Kidney epithelial cell (primary cell): ENCODE measurements at regions not wholly inside any gene's neighbourhood (a gene's known extent, or its start where the extent isn't known, plus 50 kb on each side); places are given as distances from the start of the nearest gene placed in this dataset.

ENCODE experiments used
- DNase-seq: peaks from one replicate; pipeline ENCODE4 v3.0.0-alpha.2; 2010; ENCODE audit warnings: low read depth
- H3K27me3 ChIP-seq: 2 replicates; pipeline ENCODE4 v1.6.0; 2011; ENCODE audit warnings: low read length; ENCODE audit not compliant: control insufficient read depth, insufficient read depth
- H3K36me3 ChIP-seq: 2 replicates; pipeline ENCODE4 v1.5.1; 2011; ENCODE audit warnings: low read length; ENCODE audit not compliant: control insufficient read depth, insufficient read depth
- H3K4me3 ChIP-seq: 2 replicates; pipeline ENCODE4 v1.5.1; 2011; ENCODE audit warnings: low read depth, mild to moderate bottlenecking, control low read depth, low read length
- TF ChIP-seq, protein P1 (sequence below): IDR thresholded peaks from 2 replicates; pipeline ENCODE4 v1.5.1; 2011; ENCODE audit warnings: mild to moderate bottlenecking, moderate library complexity, low read length, control low read depth, inconsistent platforms; ENCODE audit not compliant: insufficient read depth, poor library complexity, severe bottlenecking

DNA sequence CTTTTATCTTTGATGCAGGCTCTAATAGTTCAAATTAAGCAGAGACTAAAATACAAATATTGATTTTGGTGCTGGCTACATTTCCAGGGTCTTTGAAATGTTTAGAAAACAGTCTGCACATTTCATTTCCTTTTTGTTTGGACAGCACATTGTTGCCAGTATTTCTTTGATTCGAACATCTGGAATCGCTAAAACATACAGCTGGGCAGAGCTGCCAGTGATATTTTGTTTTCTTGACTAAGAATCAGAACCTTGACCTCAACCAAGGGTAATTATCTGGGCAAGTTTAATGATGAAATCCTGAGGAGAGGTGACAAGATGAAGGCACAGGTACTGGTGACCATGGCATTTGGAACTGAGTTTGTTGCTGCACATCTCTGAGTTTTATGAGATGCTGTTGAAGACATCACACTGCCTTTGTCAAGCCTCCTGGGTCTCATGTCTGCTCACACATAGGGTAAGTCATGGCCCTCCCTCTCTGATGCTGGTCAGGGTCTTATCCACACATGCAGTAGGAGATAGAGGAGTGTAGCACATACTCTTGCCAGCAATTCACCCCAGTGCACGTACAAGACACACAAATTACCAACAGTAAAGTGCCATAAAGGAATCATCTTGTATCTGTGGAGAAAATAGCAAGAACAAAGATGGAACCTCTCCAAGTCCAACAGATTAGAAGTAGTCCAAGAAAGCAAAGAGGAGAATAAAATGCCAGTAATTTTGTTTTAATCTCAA is 391.9 kb downstream of the RND3 start:
- TF ChIP-seq, protein P1, sequence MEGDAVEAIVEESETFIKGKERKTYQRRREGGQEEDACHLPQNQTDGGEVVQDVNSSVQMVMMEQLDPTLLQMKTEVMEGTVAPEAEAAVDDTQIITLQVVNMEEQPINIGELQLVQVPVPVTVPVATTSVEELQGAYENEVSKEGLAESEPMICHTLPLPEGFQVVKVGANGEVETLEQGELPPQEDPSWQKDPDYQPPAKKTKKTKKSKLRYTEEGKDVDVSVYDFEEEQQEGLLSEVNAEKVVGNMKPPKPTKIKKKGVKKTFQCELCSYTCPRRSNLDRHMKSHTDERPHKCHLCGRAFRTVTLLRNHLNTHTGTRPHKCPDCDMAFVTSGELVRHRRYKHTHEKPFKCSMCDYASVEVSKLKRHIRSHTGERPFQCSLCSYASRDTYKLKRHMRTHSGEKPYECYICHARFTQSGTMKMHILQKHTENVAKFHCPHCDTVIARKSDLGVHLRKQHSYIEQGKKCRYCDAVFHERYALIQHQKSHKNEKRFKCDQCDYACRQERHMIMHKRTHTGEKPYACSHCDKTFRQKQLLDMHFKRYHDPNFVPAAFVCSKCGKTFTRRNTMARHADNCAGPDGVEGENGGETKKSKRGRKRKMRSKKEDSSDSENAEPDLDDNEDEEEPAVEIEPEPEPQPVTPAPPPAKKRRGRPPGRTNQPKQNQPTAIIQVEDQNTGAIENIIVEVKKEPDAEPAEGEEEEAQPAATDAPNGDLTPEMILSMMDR: no peak
- Histone ChIP-seq H3K4me3 (no peak overlapping the region), H3K36me3 (no peaks in the 10 kb centered on the region), H3K27me3 (no peaks in the 10 kb centered on the region)
- DNase-seq: no peak

DNA sequence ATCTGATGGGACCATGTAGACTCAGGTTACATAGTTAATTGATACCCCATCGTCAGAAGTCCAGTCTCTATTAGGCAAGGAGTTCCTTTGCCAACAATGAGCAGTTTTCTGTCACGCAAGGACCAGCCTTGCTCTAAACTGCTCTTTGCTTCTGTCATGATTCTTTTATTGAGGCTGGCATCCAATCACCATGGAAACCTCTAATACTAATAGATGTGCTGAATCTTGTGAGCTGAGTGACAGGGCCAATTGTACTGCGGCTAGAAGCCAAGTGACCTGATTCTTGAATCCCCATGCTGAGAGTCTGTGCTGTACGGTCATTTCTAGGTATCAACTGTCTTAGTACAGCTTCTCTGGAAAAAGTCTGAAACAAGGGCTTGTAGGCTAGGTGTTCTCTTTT is 395.6 kb downstream of the RND3 start:
- TF ChIP-seq, protein P1: no peak
- Histone ChIP-seq H3K27me3 (no peaks in the 10 kb centered on the region), H3K36me3 (no peaks in the 10 kb centered on the region), H3K4me3 (no peak overlapping the region)
- no peak for DNase-seq

DNA sequence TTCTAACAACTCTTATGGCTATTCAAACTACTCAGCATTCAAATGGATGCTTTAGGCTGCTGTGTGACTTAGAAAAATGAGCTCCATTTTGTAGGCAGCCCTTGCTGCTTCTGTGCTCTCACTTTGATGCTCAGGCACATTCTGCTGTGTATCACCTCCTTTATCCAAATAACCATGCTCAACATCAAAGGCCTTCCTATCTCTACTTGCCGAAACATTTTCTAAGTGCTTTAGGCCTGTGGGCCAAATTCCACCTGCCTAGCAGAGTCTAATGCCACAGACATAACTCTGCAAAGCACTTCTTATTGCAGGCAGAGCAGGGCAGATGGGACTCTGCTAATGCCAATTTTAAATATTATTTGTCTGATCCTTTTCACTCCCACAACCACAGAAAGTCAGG is 397.4 kb downstream of the RND3 start:
- Histone ChIP-seq H3K4me3 (no peak overlapping the region), H3K36me3 (no peaks in the 10 kb centered on the region), H3K27me3 (no peaks in the 10 kb centered on the region)
- TF ChIP-seq, protein P1: no peak
- no peak for DNase-seq

DNA sequence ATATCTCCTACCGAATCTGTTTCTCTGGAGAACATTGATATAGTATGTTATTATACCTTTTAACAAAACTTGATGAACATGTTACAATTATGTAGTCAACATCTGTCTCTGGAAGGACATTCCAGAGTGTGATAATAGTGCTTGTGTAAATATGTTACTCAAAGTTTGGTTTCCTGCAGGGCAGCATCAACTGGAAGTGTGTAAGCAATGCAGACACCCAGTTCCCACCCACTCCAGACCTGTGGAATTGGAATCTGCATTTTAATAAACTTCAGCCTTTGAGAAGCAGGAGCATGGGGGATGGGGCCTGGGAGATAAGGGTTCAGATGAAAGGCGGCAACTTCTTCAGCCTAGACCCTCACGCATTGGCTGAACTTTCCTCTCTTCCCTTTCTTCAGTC is 398.9 kb downstream of the RND3 start:
- TF ChIP-seq, protein P1: no peak
- DNase-seq: no peak
- no peak overlapping the region for H3K4me3 ChIP-seq
- H3K27me3 ChIP-seq: no peaks in the 10 kb centered on the region
- H3K36me3 ChIP-seq: no peaks in the 10 kb centered on the region

DNA sequence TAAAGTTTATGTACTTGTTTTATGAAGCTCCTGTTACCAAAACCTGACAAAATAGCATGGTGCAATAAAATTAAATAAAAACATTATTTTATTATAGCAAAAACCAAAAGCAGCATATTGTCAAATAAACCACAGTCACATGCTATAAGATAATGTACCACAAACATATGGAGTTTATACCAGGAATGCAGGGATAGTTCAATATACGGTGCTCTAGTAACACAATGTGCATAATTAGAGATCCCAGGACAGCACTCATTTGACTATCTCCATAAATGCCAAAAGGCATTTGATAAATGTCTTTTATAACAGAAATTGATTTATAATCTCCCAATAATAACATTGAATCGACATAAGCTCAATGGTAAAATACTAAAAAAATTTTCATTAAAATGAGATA is 402.0 kb downstream of the RND3 start:
- Histone ChIP-seq H3K27me3 (no peaks in the 10 kb centered on the region), H3K4me3 (no peak overlapping the region), H3K36me3 (no peaks in the 10 kb centered on the region)
- DNase-seq: no peak
- TF ChIP-seq, protein P1: no peak
